Hepatocyte (in vitro differentiated cells): ENCODE measurements at regions not wholly inside any gene's neighbourhood (a gene's known extent, or its start where the extent isn't known, plus 50 kb on each side); places are given as distances from the start of the nearest gene placed in this dataset.
"Not testable (repeated sequence)": the region's sequence is repeated elsewhere in the genome, so short reads cannot be mapped to it uniquely, and the experiment has no call there.

Source experiments
- DNase-seq: peaks from one replicate; pipeline ENCODE4 v3.0.0-alpha.2; 2016; ENCODE audit warnings: low spot score
- H2AFZ ChIP-seq: fragments of 200-600 bp; sonication (generic); 2 replicates; pipeline ENCODE4 v1.6.0; 2016; ENCODE audit warnings: antibody characterized with exemption, mild to moderate bottlenecking
- H3K27ac ChIP-seq: fragments of 200-600 bp; sonication (generic); 2 replicates; pipeline ENCODE4 v1.5.1; 2016; ENCODE audit warnings: mild to moderate bottlenecking
- H3K27me3 ChIP-seq: fragments of 200-600 bp; sonication (generic); 2 replicates; pipeline ENCODE4 v1.6.1; 2016
- H3K36me3 ChIP-seq: fragments of 200-600 bp; sonication (generic); replicated peaks from 2 replicates; pipeline ENCODE4 v1.5.1; 2016; ENCODE audit warnings: low read depth; ENCODE audit not compliant: insufficient read depth
- H3K4me1 ChIP-seq: fragments of 200-600 bp; sonication (generic); 2 replicates; pipeline ENCODE4 v1.5.1; 2016; ENCODE audit warnings: mild to moderate bottlenecking, moderate library complexity; ENCODE audit not compliant: insufficient read depth
- H3K4me2 ChIP-seq: fragments of 200-600 bp; sonication (generic); 2 replicates; pipeline ENCODE4 v1.6.0; 2016
- H3K4me3 ChIP-seq: fragments of 200-600 bp; sonication (generic); 2 replicates; pipeline ENCODE4 v1.5.1; 2016; ENCODE audit warnings: mild to moderate bottlenecking
- H3K79me2 ChIP-seq: fragments of 200-600 bp; sonication (generic); 2 replicates; pipeline ENCODE4 v1.6.0; 2017; ENCODE audit warnings: mild to moderate bottlenecking
- H3K9me2 ChIP-seq: fragments of 200-600 bp; sonication (generic); replicated peaks from 2 replicates; pipeline ENCODE4 v1.6.0; 2017; ENCODE audit warnings: mild to moderate bottlenecking; ENCODE audit not compliant: insufficient read depth
- H3K9me3 ChIP-seq: fragments of 200-600 bp; sonication (generic); 2 replicates; pipeline ENCODE4 v1.5.1; 2016; ENCODE audit warnings: low read depth, mild to moderate bottlenecking
- H4K20me1 ChIP-seq: fragments of 200-600 bp; sonication (generic); 2 replicates; pipeline ENCODE4 v1.6.0; 2016; ENCODE audit warnings: mild to moderate bottlenecking; ENCODE audit not compliant: insufficient read depth, poor library complexity, severe bottlenecking
- EZH2 ChIP-seq: fragments of 200-600 bp; sonication (generic); IDR thresholded peaks from 2 replicates; pipeline ENCODE4 v1.6.1; 2016; ENCODE audit warnings: antibody characterized with exemption, mild to moderate bottlenecking, borderline replicate concordance
- EZH2phosphoT487 ChIP-seq: fragments of 200-600 bp; sonication (generic); IDR thresholded peaks from one replicate; pipeline ENCODE4 v1.6.1; 2018; ENCODE audit warnings: antibody characterized with exemption, mild to moderate bottlenecking, low read depth, moderate library complexity; ENCODE audit not compliant: unreplicated experiment, severe bottlenecking
- WGBS: methylation state at CpG from one replicate; pipeline ENCODE4 v1.1.6; 2016; ENCODE audit warnings: low lambda C conversion rate; ENCODE audit errors: missing lambda C conversion rate; 5-methylcytosine and 5-hydroxymethylcytosine counted together
- TF ChIP-seq, protein P1 (sequence below): fragments of 200-600 bp; sonication (generic); IDR thresholded peaks from 2 replicates; pipeline ENCODE4 v1.5.1; 2016; ENCODE audit warnings: antibody characterized with exemption, mild to moderate bottlenecking; ENCODE audit not compliant: poor library complexity

DNA sequence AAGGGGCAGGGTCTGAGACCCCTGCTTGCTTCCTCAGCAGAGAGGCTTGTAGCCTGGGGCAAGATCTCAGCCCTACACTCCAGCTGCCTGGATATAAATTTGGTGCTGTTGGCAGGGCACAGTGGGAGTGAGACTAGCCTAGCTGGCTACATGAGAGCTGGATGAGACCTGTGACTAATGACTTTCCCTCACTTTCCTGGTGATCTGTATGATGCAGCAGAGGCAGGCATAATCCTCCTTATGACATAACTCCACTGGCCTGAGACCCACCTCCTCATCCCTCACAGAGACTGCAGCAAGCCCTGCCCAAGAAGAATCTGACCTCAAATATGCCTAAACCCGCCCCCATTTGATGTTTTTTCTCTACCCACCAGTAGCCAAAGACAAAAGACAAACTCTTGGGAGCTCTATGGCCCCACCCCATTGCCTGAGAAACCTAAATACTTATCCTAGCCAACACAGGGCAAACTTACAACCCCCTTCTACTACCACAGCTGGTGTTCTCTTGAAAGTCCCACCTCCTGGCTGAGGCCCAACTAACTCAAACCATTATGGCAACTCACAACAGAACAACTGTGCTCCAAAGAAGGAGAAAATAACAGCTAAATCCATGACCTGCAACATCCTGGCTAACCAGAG is 102.7 kb downstream of the NR4A2 start:
- DNase-seq: no peak
- no peaks in the 10 kb centered on the region for H3K36me3 ChIP-seq
- no peaks in the 10 kb centered on the region for H4K20me1 ChIP-seq
- H3K9me2 ChIP-seq: no peaks in the 10 kb centered on the region
- no peaks in the 10 kb centered on the region for H3K4me1 ChIP-seq
- peaks cover 4% of the 10 kb centered on the region for H3K9me3 ChIP-seq
- no peak overlapping the region for H3K4me2 ChIP-seq
- no peaks in the 10 kb centered on the region for H3K27me3 ChIP-seq
- no peak for TF ChIP-seq EZH2phosphoT487
- TF ChIP-seq, protein P1, sequence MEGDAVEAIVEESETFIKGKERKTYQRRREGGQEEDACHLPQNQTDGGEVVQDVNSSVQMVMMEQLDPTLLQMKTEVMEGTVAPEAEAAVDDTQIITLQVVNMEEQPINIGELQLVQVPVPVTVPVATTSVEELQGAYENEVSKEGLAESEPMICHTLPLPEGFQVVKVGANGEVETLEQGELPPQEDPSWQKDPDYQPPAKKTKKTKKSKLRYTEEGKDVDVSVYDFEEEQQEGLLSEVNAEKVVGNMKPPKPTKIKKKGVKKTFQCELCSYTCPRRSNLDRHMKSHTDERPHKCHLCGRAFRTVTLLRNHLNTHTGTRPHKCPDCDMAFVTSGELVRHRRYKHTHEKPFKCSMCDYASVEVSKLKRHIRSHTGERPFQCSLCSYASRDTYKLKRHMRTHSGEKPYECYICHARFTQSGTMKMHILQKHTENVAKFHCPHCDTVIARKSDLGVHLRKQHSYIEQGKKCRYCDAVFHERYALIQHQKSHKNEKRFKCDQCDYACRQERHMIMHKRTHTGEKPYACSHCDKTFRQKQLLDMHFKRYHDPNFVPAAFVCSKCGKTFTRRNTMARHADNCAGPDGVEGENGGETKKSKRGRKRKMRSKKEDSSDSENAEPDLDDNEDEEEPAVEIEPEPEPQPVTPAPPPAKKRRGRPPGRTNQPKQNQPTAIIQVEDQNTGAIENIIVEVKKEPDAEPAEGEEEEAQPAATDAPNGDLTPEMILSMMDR: no peak
- no peak for TF ChIP-seq EZH2
- H3K27ac ChIP-seq: no peak overlapping the region
- WGBS: 89% methylated on average over 1 of the region's 1 CpG
- H3K79me2 ChIP-seq: peaks cover 13% of the 10 kb centered on the region
- no peak overlapping the region for H3K4me3 ChIP-seq
- no peak overlapping the region for H2AFZ ChIP-seq

DNA sequence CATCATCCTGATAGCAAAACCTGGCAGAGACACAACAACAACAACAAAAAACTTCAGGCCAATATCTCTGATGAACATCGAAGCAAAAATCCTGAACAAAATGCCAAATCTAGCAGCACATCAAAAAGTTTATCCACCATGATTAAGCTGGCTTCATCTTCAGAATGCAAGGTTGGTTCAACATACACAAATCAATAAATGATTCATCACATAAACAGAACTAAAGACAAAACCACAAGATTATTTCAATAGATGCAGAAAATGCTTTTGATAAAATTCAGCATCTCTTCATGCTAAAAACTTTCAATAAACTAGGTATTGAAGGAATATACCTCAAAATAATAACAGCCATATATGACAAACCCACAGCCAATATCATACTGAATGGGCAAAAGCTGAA is 109.2 kb downstream of the NR4A2 start:
- H3K9me2 ChIP-seq, H4K20me1 ChIP-seq: not testable (repeated sequence)
- 100% methylated on average over 1 of the region's 1 CpG for whole genome bisulfite sequencing

DNA sequence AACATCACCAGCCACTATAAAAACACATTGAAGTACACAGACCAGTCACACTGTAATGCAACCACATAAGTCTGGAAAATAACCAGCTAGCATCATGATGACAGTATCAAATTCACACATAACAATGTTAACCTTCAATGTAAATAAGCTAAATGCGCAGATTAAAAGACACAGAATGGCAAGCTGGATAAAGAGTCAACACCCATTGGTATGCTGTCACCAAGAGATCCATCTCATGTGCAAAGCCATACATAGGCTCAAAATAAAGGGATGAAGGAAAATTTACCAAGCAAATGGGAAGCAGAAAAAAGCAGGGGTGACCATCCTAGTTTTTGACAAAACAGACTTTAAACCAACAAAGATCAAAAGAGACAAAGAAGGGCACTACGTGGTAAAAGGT is 110.8 kb downstream of the NR4A2 start:
- H4K20me1 ChIP-seq: no peaks in the 10 kb centered on the region
- DNase-seq: no peak
- H3K27ac ChIP-seq: no peak overlapping the region
- H3K9me2 ChIP-seq: no peaks in the 10 kb centered on the region
- H2AFZ ChIP-seq: no peak overlapping the region
- no peaks in the 10 kb centered on the region for H3K27me3 ChIP-seq
- H3K9me3 ChIP-seq: no peaks in the 10 kb centered on the region
- no peaks in the 10 kb centered on the region for H3K36me3 ChIP-seq
- no peaks in the 10 kb centered on the region for H3K4me1 ChIP-seq
- WGBS: 82% methylated on average over 2 of the region's 2 CpGs
- H3K4me2 ChIP-seq: no peak overlapping the region
- H3K4me3 ChIP-seq: no peak overlapping the region
- TF ChIP-seq, protein P1: no peak
- TF ChIP-seq EZH2phosphoT487 (no peak), EZH2 (no peak)
- H3K79me2 ChIP-seq: peaks cover 3% of the 10 kb centered on the region

More for the DNA sequence above, 109.2 kb downstream of the NR4A2 start:
- H3K4me3 ChIP-seq, DNase-seq, H2AFZ ChIP-seq, H3K36me3 ChIP-seq, H3K4me1 ChIP-seq, H3K79me2 ChIP-seq, H3K27ac ChIP-seq, H3K4me2 ChIP-seq, H3K27me3 ChIP-seq, H3K9me3 ChIP-seq: not testable (repeated sequence)

DNA sequence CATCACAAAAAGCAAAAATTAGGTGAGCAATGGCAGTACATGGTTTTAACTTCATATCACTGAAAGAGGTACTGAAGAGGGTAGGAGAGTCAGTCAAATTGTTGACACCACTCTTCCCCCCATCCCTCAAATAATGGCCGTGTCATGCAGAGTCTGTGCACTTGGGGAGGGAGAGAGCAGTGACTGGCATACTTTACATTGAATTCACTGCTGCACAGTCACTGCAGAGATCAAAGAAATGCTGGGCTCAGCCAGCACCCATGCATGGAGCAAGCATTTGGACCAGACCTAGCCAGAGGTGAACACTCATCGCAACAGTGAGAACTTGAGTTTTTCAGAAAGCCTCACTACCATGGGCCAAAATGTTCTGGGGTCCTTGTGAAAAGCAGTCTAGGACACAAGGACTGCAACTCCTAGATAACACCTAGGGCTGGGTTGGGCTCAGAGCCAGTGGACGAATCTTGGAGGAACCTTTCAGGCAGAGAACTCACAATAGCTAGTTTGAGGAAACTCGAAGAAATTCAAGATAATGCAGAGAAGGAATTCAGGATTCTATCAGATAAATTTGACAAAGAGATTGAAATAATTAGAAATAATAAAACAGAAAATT is 112.9 kb downstream of the NR4A2 start:
- Histone ChIP-seq H3K4me3 (no peak overlapping the region), H3K27me3 (no peaks in the 10 kb centered on the region), H3K27ac (no peak overlapping the region), H4K20me1 (no peaks in the 10 kb centered on the region), H2AFZ (no peak overlapping the region), H3K4me1 (no peaks in the 10 kb centered on the region), H3K9me3 (no peaks in the 10 kb centered on the region), H3K36me3 (no peaks in the 10 kb centered on the region), H3K4me2 (no peak overlapping the region), H3K9me2 (no peaks in the 10 kb centered on the region), H3K79me2 (peaks cover 7% of the 10 kb centered on the region)
- TF ChIP-seq EZH2phosphoT487 (no peak), EZH2 (no peak)
- TF ChIP-seq, protein P1: no peak
- WGBS: 88% methylated on average over 4 of the region's 4 CpGs
- DNase-seq: no peak
